DMS79 treated with DMSO at 0.1 percent for 48 hours (cell line): ENCODE measurements at regions not wholly inside any gene's neighbourhood (a gene's known extent, or its start where the extent isn't known, plus 50 kb on each side); places are given as distances from the start of the nearest gene placed in this dataset.
"Not testable (repeated sequence)": the region's sequence is repeated elsewhere in the genome, so short reads cannot be mapped to it uniquely, and the experiment has no call there.

ENCODE experiments used
- DNase-seq: peaks from one replicate; lab custom pipeline; 2025; lab: John Stamatoyannopoulos, UW

DNA sequence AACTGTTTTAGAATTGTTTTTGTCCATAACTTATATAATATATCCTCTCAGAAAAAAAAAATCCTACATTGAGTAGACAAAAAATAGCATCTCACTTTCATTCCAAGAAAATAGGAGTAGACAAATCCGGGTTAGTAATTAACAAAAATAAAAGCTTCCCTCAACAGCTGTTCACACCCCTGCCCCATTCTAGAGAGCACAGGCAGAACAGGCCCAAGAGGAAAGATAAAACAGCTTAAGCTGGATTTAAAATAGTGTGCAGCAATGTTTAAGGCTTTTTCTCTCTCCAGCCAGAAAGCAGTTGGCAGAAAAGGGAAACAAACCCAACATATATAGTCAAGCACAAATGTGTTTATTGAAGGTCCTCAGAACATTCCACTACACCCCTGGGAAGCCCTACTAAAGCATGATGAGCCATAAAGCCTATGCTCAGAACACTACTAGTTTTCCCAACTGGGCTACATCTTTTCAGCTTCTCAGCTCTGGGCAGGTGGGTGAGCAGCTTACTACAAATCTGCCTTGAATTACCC lies 189.9 kb downstream of the MTERF1 start:
- no peak for DNase-seq

DNA sequence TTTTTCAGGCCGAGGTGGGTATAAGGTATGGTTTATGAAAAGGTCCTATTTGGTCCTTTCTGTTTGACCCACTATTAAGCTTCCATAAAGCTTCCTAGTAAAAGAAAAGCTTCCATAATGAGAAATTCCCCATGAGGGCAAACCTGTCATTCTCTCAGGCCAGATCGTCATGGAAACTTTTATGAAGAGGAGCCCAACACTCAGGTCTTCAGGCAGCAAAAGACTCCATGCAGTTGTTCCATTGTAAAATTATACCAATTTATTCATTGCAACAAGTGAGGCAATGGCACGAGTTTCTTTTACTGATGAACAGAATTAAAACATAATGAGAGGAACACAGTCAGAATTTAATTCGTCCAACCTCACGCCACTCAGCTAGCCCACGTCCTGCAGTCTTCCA lies 188.6 kb downstream of the MTERF1 start:
- no peak for DNase-seq

DNA sequence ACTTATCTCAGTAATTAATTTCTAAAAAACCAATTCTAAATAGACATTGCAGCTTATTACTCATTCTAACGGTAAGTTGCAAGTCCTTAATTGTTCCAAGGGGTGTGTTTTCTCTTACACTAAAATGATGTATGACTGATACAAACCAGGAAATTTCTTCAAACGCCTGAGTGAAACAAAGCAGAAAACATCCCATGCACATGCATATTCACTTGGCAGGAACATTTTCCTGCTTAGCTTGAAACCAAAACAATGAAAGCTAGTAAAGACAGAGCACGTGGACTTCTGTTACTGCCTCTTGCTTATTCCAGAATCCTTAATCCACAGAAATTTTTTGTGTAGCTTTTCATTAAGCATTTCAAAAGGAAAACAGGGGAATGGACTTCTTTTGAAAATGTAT lies 187.7 kb downstream of the MTERF1 start:
- no peak for DNase-seq

DNA sequence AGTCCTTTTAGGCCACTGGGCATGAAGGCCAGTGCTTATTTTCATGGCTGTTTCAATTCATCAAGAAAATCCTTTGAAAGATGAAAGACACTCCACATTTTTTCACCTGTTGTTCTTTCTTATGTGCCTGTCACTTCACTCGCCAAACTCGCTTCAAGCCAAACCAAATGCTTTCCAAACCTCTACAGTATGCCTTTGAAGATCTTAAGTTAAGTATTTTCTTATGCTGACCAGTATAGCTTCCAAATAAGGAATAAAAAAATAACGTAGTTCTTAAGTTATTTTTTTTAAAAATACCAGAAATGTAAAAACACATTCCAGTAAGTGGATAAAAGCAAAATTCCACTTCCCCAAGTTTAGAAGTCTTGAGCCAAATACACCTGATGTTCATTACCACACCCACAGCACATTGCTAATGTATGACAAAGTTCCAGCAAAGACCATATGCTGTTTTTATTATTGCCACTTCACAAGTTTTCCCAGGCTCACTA lies 186.1 kb downstream of the MTERF1 start:
- no peak for DNase-seq

DNA sequence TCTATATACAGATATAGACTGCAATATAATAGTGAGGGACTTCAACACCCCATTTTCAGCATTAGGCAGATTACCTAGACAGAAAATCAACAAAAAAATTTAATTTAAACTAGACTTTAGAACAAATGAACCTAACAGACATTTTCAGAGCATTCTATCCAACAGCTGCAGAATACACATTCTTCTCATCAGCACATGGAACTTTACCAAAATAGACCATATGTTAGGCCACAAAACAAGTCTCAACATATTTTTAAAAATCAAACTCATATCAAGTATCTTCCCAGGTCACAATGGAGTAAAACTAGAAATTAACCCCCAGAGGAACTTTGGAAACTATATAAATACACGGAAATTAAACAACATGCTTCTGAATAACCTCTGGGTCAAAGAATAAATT lies 169.6 kb downstream of the MTERF1 start:
- no peak for DNase-seq

DNA sequence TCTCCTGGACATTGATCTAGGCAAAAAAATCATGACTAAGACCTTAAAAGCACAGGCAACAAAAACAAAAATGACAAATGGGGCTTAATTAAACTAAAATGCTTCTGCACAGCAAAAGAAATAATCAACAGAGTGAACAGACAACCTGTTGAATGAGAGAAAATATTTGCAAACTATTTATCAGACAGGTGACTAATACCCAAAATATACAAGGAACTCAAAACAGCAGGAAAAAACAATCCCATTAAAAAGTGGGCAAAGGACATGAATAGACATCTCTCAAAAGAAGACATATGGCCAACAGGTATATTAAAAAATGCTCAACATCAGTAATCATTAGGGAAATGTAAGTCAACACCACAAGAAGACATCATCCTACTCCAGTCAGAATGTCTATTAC lies 166.8 kb downstream of the MTERF1 start:
- DNase-seq = no peak

DNA sequence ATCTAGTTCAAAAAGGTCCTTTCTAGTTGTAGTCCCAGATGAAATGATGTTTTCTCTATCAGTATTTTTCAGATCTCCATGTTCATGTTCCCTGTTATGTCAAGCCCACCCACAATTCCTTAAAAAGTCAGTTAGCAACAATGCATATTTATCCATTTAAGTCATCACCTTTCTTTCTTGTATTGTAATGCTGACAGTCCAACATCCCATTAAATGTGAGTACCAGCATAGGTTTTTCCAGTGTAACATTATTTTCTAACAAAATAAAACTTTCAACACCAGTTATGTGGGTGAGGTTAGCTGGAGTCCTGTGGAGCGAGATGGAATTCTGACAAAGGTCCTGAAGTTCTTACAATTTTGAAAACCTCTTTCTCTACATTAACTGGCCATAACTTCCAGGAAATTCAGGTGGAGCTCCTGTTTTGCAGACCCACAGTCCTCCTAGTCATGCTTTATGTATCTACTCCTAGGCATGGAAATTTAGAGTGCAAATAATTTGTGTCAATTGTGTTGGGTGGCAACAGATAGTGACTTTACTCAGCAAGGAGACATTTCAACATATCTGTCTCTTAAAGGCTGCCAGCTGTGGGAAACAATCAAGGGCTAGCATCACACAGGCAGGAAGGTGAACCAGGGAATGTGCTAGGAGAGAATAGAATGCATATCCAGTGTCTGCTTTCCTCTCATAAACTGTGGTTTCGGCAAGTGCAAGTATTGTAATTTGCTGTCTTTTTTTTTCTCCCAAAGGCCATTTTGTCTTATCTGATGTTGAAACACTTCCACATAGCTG lies 162.6 kb downstream of the MTERF1 start:
- DNase-seq = no peak

DNA sequence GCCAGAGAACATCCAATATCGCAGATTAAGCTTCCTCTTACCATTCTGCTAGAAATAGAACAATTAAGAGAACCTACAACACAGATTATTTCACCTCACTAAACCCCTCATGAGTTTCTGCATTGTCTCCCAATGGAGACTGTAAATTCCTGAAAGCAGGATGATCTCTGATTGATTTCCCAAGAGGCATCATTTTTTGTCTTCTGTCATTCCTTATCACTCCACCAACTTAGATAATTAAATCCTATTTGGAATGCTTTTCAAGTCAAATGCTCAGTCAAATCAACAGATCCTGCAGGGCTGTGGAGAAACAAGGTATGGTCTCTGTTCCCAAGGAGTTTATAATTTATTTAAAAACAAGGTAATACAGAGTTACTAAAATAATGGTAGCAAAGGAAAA lies 161.5 kb downstream of the MTERF1 start:
- no peak for DNase-seq

DNA sequence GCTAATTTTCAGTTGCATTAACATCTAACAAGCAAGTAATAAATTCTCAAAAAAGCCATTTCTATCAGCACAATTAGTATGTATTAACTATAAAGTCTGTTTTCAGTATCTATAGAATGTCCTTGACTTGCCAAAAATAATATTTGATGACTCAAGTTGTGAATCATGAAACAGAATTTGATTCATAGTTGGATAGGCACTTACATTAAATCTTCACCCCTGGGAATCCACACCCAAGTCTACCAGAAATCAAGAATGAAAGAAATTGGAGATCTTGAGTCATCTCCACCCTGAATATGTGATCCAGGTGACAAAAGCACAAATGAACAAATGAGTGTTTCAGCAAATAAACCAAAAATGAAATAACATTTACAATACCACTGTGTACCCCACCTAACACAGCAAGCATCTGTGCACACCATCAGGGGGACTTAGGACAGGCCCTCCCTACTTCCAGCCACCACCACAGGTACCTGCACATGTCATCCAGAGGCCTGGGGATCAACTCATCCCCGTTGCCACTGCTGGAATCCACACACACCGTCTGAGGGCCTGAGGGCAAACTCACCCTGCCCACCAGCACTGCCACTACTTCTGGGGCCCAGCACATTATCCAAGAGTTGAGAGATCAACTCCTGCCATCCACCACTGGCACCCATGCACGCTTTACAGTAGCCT lies 160.1 kb downstream of the MTERF1 start:
- DNase-seq = no peak

DNA sequence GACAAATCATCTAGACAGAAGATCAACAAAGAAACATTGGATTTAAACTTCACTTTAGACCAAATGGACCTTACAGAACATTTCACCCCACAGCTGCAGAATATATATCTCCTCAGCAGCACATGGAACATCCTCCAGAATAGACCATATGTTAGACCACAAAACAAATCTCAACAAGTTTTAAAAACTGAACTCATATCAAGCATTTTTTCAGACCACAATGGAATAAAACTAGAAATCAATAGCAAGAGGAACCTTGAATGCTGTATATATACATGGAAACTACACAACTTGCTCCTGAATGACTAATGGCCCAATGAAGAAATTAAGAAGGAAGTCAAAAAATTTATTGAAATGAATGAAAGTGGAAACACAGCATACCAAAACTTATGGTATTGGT lies 157.7 kb downstream of the MTERF1 start:
- DNase-seq = no peak

DNA sequence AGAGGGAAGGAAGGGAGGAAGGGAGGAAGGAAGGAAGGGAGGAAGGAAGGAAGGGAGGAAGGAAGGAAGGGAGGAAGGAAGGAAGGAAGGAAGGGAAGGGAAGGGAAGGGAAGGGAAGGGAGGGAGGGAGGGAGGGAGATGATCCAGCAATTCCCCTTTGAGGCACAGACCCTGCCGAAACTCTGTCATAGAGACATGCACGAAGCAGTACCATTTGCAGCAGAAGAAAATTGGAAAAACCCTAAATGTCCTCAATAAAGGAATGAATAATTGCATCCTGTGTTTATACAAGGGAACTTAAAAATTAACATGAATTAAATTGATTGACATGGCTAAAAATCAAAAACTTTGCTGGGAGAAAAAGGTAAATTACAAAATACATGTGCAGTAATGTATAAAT lies 151.5 kb downstream of the MTERF1 start:
- not testable (repeated sequence) for DNase-seq

DNA sequence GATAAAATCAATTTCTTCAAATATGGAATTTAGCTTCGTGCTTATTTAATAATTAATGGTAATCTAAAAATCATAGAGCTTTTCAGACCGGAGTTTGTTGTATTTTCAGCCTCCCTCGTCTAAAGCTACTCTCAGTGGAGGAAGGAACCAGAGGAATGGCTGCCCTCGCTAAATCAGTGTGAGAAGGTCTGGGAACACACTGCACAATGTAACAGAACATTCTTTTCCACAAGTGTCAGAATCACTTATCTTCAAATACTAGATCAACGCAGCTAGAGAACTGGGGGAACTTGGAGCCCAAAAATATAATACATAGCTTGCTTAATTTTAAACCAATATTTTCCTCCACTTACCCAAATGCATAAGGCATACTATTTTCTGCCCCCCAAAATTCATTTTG lies 148.5 kb downstream of the MTERF1 start:
- no peak for DNase-seq

DNA sequence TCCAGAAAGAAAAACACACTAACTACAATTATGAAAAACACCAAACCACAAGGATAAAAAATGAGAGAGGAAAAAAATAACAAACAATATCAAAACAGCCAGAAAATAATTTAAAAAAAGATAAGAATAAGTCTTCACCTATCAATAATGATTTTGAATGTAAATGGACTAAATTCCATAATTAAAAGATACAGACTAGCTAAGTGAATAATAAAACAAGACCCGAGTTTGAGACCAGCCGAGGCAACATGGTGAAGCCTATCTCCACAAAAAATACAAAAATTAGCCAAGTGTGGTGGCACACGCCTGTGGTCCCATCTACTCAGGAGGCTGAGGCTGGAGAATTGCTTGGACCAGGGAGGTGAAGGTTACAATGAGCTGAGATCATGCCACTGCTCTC lies 131.1 kb downstream of the MTERF1 start:
- no peak for DNase-seq

DNA sequence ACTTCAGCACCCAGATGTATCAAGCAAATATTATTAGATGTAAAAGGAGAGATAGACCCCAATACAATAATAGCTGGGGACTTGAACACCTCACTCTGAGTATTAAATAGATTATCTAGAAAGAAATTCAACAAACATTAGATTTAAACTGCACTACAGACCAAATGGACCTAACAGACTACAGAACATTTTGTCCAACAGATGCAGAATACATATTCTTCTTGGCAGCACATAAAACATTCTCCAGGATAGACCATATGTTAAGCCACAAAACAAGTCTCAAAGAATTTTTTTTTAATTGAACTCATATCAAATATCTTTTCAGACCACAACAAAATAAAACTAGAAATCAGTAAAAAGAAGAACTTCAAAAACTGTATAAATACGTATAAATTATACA lies 130.4 kb downstream of the MTERF1 start:
- no peak for DNase-seq

DNA sequence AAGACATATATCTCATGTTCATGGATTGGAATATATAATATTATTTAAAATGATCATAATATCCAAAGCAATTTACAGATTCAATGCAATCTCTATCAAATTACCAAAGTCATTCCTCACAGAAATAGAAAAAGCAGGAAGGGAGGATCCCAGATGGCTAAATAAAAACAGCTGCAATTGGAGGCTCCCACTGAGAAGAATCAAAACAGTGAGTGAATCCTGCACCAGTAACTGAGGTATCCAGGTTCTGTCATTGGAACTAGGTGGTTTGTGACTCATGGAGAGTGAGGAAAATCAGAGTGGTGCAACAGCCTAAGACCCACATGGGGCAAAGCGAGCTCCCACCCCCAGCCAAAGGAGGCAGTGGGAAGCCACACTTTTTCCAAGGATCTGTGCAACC lies 128.4 kb downstream of the MTERF1 start:
- no peak for DNase-seq

DNA sequence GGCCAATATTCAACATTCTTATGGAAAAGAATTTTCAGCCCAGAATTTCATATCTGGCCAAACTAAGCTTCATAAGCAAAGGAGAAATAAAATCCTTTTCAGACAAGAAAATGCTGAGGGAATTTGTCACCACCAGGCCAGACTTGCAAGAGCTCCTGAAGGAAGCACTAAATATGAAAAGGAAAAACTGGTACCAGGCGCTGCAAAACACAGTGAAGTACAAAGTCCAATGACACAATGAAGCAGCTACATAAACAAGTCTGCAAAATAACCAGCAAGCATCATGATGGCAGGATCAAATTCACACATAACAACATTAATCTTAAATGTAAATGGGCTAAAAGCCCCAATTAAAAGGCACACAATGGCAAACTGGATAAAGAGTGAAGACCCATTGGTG lies 126.2 kb downstream of the MTERF1 start:
- not testable (repeated sequence) for DNase-seq

DNA sequence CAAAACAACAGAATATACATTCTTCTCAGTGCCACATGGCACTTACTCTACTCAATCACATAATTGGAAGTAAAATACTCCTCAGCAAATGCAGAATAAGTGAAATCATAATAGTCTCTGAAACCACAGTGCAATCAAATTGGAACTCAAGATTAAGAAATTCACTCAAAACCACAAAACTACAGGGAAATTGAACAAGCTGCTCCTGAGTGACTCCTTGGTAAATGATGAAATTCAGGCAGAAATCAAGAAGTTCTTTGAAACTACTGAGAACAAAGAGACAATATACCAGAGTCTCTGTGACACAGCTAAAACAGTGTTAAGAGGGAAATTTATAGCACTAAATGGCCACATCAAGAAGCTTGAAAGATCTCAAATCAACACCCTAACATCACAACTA lies 125.4 kb downstream of the MTERF1 start:
- DNase-seq = not testable (repeated sequence)

DNA sequence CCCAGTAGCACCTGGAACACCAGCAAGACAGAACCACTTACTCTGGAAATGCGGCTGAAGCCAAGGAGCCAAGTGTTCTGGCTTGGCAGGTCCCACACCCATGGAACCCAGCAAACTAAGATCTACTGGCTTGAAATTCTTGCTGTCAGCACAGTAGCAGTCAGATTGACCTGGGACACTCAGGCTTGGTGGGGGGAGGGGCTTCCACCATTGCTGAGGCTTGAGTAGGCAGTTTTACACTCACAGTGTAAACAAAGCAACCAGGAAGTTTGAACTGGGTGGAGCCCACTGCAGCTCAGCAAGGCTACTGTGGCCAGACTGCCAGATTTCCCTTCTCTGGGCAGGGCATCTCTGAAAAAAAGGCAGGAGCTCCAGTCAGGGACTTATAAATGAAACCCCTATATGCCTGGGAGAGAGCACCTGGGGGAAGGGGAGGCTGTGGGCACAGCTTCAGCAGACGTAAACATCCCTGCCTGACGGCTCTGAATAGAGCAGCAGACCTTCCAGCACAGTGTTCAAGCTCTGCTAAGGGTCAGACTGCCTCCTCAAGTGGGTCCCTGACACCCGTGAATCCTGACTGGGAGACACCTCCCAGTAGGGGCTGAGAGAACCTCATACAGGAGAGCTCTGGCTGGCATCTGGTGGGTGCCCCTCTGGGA lies 121.2 kb downstream of the MTERF1 start:
- no peak for DNase-seq

DNA sequence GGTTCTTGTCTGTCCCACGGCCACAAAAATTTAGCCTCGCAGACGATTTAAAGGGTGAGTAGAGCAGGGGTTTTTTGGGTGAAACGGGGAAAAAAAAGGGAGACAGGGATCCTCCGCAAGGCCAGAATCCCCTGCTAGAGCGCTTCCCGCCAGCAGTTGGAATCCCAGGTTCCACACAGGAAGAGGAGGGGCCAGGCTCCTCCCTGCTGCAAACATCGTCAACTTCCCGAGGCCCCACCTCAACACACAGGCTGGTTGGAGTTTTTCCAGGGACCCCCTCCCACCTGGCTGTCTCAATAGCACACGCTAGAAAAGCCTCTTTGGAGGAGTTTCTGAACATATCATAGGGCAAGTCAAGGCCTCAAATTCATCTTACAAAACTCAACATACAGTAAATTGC lies 112.7 kb downstream of the MTERF1 start:
- no peak for DNase-seq

DNA sequence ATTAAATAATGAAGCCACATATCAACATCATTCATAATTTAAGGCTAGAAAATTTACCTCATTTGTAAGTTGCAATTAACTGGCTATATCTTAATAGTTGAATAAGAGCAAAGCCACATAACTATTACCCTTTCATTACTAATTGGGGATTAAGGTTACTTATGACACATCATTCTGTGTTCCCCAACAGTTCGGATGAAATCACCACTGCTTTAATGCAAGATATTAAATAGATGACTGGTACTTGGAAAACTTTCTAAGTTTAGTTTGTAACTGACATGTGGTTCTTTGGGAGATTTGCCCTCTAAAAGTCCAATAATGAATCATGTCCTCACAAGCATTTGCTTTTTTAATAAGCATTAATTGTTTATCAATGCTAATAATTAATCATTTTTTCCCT lies 109.1 kb downstream of the MTERF1 start:
- DNase-seq = no peak

DNA sequence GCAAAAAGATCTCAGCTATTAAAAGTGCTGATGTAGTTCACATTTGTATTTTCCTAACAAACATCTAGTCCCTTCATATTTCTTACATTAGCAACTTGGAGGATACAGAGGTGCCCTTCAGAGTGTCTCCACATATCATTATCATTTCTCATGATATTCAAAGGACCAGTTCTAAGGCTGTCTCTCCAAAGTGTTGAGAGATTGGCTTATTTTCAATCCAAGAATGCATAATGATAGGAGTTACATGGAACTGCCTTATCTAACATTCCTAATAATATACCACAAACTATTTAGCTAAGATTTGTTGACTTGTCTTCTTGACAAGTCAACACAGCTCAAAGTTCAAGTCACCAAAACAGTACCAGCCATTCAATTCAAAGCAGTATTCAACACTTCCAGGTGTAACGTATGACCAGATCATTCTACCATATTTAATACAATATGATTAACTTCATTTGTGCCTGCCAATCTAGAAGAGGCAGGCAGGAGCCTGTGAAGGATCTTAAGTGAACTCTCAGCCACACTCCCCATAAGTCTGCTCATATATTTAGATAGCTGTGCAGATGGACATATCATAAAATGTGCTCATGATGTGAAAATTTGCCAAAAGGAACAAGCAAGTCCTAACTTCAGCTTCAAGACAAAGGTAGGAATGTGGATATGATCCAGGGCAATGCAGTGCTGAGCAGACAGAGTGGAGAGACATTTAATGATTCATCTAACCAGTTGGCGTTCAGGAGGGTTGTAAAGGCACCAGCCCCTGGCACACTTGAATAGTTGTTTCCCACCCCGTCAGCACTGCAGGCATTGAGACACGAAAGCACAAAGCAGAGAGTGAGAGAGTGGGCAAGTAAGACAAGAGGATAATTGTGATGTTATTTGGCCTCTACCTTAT lies 108.3 kb downstream of the MTERF1 start:
- no peak for DNase-seq

DNA sequence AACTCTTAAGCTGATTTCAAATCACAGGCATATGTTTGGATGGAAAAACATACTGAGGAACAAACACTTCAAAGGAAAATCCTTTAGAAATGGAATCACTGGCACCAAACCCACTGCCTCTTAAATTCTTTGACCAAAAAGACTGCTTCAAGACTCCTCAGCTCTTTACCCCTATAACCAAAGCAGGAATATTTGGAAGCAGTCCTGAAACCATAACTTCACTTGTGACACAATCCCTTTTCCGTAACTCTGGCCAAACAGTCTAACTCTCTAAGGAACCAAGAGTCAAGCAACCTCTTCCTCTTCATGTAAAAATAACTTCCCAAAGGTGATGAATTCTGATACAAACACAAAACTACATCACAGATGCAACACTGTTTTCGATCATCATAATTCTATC lies 104.3 kb downstream of the MTERF1 start:
- no peak for DNase-seq
